HG03460 (cell line): ENCODE measurements at regions not wholly inside any gene's neighbourhood (a gene's known extent, or its start where the extent isn't known, plus 50 kb on each side); places are given as distances from the start of the nearest gene placed in this dataset.

ENCODE experiments used
- ATAC-seq: cut with Tn5 transposase; IDR thresholded peaks from one replicate; pipeline ENCODE4 v1.9.1; 2021; ENCODE audit not compliant: unreplicated experiment

GRCh38 chr4:124262211-124263179 lies 450.0 kb downstream of the ANKRD50 start:
- peak; percentile 91 for ATAC-seq

GRCh38 chr4:124265701-124266100 lies 446.8 kb downstream of the ANKRD50 start:
- ATAC-seq = no peak

DNA sequence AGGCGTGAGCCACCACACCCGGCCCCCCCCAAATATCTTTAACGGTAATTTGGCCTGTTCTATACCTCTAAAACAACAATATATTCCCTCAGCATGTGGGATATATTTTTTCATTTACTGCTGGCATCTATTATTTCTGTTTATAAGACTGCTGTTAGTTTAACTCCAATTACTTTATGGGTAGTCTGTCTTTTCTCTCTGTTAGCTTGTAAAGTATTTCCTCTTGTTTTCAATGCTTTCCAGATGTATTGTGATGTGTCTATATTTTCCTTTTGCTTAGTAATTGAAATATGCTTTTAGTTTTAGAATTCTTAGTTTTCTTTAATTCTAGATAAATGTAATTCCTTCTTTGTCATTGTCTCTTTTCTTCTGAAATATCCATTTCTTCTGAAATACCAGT lies 445.8 kb downstream of the ANKRD50 start:
- ATAC-seq = no peak

GRCh38 chr4:124276461-124276860 lies 436.1 kb downstream of the ANKRD50 start:
- no peak for ATAC-seq

DNA sequence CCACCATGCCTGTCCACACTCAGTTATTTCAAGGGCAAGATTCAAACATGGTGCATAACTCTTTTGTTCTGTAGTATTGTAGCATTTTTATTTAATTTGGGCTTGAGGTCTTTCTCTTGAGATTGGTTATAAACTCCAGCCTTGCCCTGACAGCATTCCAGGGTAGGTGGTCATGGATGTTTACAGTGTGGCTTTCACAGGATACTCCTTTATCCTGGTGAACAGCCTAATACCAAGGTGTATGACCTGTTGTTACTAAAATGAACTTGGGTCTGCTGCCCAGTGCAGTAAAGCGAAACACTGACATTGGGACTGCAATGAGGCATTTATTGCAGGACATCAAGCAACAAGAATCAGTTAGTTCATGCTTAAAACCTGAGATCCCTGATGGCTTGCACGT lies 434.8 kb downstream of the ANKRD50 start:
- ATAC-seq = no peak

- ATAC-seq = no peak
These were observed 434.1 kb downstream of the ANKRD50 start for GRCh38 chr4:124278477-124278876.

GRCh38 chr4:124279741-124280140 lies 432.8 kb downstream of the ANKRD50 start:
- ATAC-seq = no peak

DNA sequence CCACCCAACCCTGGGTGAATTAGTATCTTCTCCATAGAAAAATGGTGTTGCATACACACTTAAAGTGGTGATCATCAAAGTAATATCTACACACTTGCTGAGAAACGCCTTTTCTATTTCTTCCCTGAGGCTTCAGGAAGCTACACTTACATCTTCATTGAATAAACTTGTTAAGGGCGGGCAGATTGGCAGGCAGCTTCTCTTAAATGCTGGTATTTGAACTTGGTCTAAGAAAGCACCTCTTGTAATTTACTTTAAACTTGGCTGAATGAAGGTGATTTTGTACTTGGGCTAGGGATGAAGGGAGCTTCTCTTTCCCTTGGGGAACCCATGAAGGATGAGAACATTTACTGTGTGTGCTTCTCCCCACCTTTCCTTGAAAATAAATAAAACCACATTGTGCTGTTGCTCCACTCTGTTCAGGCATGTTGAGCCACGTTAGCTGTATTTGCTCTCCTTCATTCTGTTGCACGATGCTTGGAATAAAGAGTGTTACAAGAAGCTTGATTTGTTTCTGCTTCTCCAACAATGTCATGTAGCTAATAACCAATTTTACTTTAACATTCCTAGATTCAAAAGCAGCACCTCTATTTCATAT lies 430.1 kb downstream of the ANKRD50 start:
- no peak for ATAC-seq

DNA sequence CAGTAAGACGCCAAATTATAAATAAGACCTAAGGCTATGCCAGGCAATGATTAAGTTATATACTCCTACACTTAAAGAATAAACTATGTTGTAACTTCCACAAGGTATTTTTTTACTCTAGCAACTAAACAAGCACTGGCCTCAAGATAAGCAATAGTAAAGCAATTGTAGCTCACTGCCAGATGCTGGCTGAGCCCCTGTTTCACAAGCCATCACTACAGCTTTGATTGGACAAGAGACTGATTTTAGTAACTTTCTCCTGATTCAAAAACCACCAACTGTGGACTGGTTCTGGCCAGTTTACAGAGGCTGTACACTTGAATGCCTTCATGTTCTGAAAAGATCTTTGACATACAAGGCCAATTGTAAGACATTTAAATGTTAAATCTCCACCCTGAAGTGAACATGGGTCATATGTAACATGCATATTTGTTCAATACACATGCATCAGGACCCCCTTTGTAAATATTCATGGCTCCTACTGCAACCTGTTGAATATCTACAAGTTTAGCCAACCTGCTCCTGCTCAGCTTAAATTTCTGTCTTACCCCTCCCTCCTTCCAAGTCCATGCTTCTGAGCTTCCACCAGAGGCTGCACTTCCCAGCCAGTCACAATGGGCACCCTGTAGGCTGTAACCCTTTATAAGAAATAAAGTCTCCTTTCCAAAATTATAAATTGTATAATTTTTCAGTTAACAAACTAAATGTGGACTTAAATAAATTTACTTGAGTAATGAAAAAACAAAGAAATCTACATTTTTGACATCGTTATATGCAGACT lies 423.6 kb downstream of the ANKRD50 start:
- ATAC-seq = no peak

- no peak for ATAC-seq
These were observed 421.9 kb downstream of the ANKRD50 start for GRCh38 chr4:124290678-124291077.

DNA sequence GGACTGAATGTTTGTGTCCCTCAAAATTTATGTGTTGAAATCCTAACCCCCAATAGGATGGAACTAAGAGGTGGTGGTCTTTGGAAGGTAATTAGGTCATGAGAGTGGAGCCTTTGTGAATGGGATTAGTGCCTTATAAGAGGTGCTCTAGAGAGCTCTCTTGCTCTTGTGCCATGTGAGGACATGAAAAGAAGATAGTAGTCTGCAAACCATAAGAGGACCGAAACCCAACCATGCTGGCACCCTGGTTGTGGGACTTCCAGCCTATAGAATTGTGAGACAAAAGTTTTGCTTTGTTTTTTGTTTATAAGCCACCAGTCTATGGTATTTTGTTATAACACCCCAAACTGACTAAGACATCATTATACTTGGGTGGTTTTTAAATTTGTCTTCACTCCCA lies 417.1 kb downstream of the ANKRD50 start:
- no peak for ATAC-seq

DNA sequence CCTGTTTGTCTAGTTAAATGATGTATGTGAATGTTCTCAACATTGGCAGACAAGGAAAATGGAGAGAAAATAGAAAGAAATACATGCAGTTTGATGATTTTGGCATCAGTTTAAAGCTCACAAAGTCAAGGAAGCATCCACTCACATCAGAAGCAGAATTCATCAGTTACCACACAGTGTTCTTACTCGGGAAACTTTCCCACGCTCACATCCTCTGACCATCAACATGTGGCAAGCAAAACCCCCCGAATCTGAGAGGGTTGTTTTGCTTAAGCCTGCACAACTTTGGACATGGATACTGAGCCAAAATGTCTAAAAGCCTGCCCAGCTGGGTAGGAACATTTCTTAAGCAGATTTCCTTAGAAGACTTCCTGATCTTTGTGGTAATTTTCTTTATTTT lies 407.6 kb downstream of the ANKRD50 start:
- no peak for ATAC-seq

DNA sequence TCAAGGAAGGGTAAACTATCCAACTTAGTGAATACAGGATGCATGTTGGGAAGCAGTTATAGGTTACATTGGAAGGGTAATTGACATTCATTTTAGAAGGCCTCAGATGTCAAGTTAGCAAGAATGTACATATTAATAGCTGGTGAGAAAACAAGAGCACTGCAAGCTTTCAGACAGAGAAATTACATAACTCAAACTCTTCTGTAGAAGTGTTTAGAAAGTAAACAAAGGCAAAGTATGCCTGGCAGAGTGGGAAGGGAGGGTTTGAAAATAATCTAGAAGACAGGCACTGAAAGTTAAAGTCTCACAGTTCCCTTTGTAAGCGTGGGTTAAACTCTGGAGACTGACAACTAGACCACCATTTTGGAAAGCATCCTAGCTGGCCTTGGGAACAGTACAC lies 406.2 kb downstream of the ANKRD50 start:
- ATAC-seq = no peak

DNA sequence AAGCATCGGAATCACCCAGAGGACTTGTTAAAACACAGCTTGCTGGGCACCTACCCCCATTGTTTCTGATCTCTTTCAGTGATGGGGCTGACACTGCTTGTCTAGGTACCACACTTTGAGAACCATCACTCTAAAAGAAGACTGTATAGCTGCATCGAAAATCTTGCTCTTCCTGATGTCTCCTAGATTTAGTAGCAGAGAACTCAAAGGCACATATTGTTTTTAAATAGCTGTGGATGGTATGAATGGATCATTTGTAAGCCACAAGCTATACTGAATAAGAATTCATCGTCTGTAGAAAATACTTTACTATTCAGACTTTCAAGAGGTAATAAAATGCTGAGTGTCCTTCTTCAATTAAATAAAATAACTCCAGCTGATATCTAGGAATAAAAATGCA lies 405.4 kb downstream of the ANKRD50 start:
- ATAC-seq = no peak

DNA sequence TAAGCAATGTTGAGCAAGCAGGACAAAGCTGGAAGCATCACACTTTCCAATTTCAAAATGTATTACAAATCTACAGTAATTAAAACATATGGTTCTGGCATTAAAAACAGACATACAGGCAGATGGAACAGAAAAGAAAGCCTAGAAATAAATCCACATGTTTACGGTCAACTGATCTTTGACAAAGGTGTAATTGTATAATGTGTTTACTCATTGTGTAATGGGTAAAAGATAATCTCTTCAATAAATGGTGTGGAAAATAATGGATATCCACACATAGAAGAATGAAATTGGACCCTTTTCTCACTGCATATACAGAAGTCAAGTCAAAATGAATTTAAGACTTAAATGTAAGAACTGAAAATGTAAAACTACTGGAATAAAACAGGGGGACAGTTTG lies 394.2 kb downstream of the ANKRD50 start:
- ATAC-seq = no peak

GRCh38 chr4:124321364-124321763 lies 391.2 kb downstream of the ANKRD50 start:
- ATAC-seq = no peak

GRCh38 chr4:124322234-124323065 lies 390.1 kb downstream of the ANKRD50 start:
- no peak for ATAC-seq

- no peak for ATAC-seq
These were observed 386.8 kb downstream of the ANKRD50 start for GRCh38 chr4:124325690-124326089.

- no peak for ATAC-seq
These were observed 383.4 kb downstream of the ANKRD50 start for GRCh38 chr4:124329134-124329533.

GRCh38 chr4:124330045-124330444 lies 382.5 kb downstream of the ANKRD50 start:
- no peak for ATAC-seq

DNA sequence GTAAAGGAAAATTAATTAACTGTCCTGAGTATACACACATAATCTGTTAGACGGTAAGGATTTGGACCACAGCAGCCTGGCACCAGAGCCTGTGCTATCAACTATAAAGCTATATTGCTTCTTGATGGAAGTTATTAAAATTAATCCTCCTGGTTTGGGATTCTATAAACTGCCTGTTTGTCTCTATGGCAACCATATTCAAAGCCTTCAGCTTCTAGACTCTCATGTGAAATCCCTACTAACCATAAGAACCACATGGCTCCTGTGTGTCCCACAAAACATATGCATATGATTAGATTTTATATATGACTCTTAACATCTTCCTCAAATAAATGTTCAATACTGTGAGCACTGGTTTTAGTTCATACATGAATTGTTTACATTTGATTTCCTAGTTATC lies 380.8 kb downstream of the ANKRD50 start:
- ATAC-seq = no peak
